Type B pancreatic cell (in vitro differentiated cells): ENCODE measurements at regions not wholly inside any gene's neighbourhood (a gene's known extent, or its start where the extent isn't known, plus 50 kb on each side); places are given as distances from the start of the nearest gene placed in this dataset.

Experiments
- DNase-seq: peaks from one replicate; pipeline ENCODE4 v3.0.0; 2021; ENCODE audit warnings: mixed read lengths; ENCODE audit not compliant: unreplicated experiment; ENCODE audit errors: extremely low spot score
- H3K27ac Mint-ChIP-seq: 2 replicates; pipeline ENCODE4 v1.8.0; 2021; ENCODE audit warnings: mild to moderate bottlenecking, mixed read lengths
- H3K27me3 Mint-ChIP-seq: 2 replicates; pipeline ENCODE4 v1.8.0; 2021; ENCODE audit warnings: mixed read lengths
- H3K36me3 Mint-ChIP-seq: 2 replicates; pipeline ENCODE4 v1.8.0; 2021; ENCODE audit warnings: mixed read lengths
- H3K4me1 Mint-ChIP-seq: one replicate; pipeline ENCODE4 v1.8.0; 2021; ENCODE audit warnings: mixed read lengths; ENCODE audit not compliant: unreplicated experiment
- H3K4me3 Mint-ChIP-seq: 2 replicates; pipeline ENCODE4 v1.8.0; 2021; ENCODE audit warnings: mild to moderate bottlenecking, mixed read lengths
- H3K9me3 Mint-ChIP-seq: 2 replicates; pipeline ENCODE4 v1.8.0; 2021; ENCODE audit warnings: mixed read lengths
- CTCF ChIP-seq: fragments of 200-600 bp; sonication (generic); conservative IDR thresholded peaks from 2 replicates; pipeline ENCODE4 v1.5.0; 2021; ENCODE audit warnings: antibody characterized with exemption, mild to moderate bottlenecking

- H3K4me3 Mint-ChIP-seq: no peak overlapping the region
- no peaks in the 10 kb centered on the region for H3K27me3 Mint-ChIP-seq
- H3K4me1 Mint-ChIP-seq: no peaks in the 10 kb centered on the region
- peaks cover 67% of the 10 kb centered on the region for H3K36me3 Mint-ChIP-seq
- H3K9me3 Mint-ChIP-seq: peaks cover 44% of the 10 kb centered on the region
- no peak for DNase-seq
- H3K27ac Mint-ChIP-seq: no peak overlapping the region
- no peak for TF ChIP-seq CTCF
These were observed 234.5 kb upstream of the AGTR2 start for GRCh38 chrX:115936008-115936407.

GRCh38 chrX:115939070-115939469 lies 231.5 kb upstream of the AGTR2 start:
- Mint-ChIP-seq H3K9me3 (peaks cover 35% of the 10 kb centered on the region), H3K4me3 (no peak overlapping the region), H3K27me3 (no peaks in the 10 kb centered on the region), H3K27ac (no peak overlapping the region), H3K36me3 (peaks cover 64% of the 10 kb centered on the region), H3K4me1 (no peaks in the 10 kb centered on the region)
- no peak for DNase-seq
- TF ChIP-seq CTCF: no peak

- no peak for DNase-seq
- Mint-ChIP-seq H3K27ac (no peak overlapping the region), H3K9me3 (peaks cover 35% of the 10 kb centered on the region), H3K27me3 (no peaks in the 10 kb centered on the region), H3K4me1 (no peaks in the 10 kb centered on the region), H3K4me3 (no peak overlapping the region), H3K36me3 (peaks cover 63% of the 10 kb centered on the region)
- TF ChIP-seq CTCF: no peak
These were observed 230.8 kb upstream of the AGTR2 start for GRCh38 chrX:115939636-115940160.

GRCh38 chrX:115940348-115940747 lies 230.2 kb upstream of the AGTR2 start:
- no peak for DNase-seq
- Mint-ChIP-seq H3K27ac (no peak overlapping the region), H3K36me3 (peaks cover 65% of the 10 kb centered on the region), H3K27me3 (no peaks in the 10 kb centered on the region), H3K9me3 (peaks cover 35% of the 10 kb centered on the region), H3K4me1 (no peaks in the 10 kb centered on the region), H3K4me3 (no peak overlapping the region)
- no peak for TF ChIP-seq CTCF

- Mint-ChIP-seq H3K27ac (no peak overlapping the region), H3K4me1 (no peaks in the 10 kb centered on the region), H3K36me3 (peaks cover 65% of the 10 kb centered on the region), H3K9me3 (peaks cover 31% of the 10 kb centered on the region), H3K27me3 (no peaks in the 10 kb centered on the region), H3K4me3 (no peak overlapping the region)
- TF ChIP-seq CTCF: no peak
- DNase-seq: no peak
These were observed 229.6 kb upstream of the AGTR2 start for GRCh38 chrX:115940888-115941332.

- Mint-ChIP-seq H3K36me3 (peaks cover 62% of the 10 kb centered on the region), H3K4me3 (no peak overlapping the region), H3K27ac (no peak overlapping the region), H3K4me1 (no peaks in the 10 kb centered on the region), H3K9me3 (peaks cover 26% of the 10 kb centered on the region), H3K27me3 (no peaks in the 10 kb centered on the region)
- no peak for TF ChIP-seq CTCF
- DNase-seq: no peak
These were observed 229.2 kb upstream of the AGTR2 start for GRCh38 chrX:115941388-115941787.
